Upper lobe of left lung (tissue), 4 donors: ENCODE measurements at regions not wholly inside any gene's neighbourhood (a gene's known extent, or its start where the extent isn't known, plus 50 kb on each side); places are given as distances from the start of the nearest gene placed in this dataset.

Experiments used
- CTCF ChIP-seq, 6 experiments: fragments of 450-650 bp in 4 of 6; fragments of 200-600 bp in 2 of 6; sonication (generic) in 2 of 6; IDR thresholded peaks; one replicate each; pipeline ENCODE4 v1.5.1; 2016 to 2019; ENCODE audit warnings: antibody characterized with exemption in 6 of 6
- POLR2A ChIP-seq, 4 donors: fragments of 450-650 bp; IDR thresholded peaks; one replicate each; pipeline ENCODE4 v1.5.1; 2016 to 2017; ENCODE audit warnings: antibody characterized with exemption in 4 of 4, mild to moderate bottlenecking in 2 of 4
- POLR2AphosphoS5 ChIP-seq, 2 donors: sonication (generic); formaldehyde crosslinking; IDR thresholded peaks; one replicate each; pipeline ENCODE4 v1.5.1; 2017; ENCODE audit warnings: antibody characterized with exemption in 2 of 2

DNA sequence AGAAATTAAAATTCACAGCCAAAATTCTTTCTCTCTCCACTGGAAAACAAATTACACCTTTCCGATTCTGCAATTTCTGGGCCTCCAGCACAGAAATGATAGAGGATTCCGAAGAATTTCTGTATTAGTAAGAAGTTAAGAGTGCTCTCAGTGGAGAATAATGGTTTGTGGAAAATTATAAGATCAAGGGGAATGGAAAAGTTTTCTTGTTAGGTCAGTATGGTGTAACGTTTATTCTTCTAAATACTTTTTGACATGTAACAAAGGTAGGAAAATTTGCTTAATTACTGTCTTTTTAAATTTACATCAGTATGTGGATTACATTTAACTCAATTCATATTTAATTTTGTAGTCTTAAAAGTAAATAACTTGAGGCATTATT lies 288.3 kb upstream of the NFE2L3 start:
- TF ChIP-seq CTCF (IDR thresholded peaks at IDR 0.05) = no peak
- TF ChIP-seq POLR2AphosphoS5 (IDR thresholded peaks at IDR 0.05) = no peak
- no peak for TF ChIP-seq POLR2A (IDR thresholded peaks at IDR 0.05)
